ENCODE measurements at regions not wholly inside any gene's neighbourhood (a gene's known extent, or its start where the extent isn't known, plus 50 kb on each side); places are given as distances from the start of the nearest gene placed in this dataset.
"Not testable (repeated sequence)": the region's sequence is repeated elsewhere in the genome, so short reads cannot be mapped to it uniquely, and the experiment has no call there.

GRCh38 chr11:49418877-49419276 is 210.5 kb upstream of the FOLH1 start:
- not testable (repeated sequence) for TF ChIP-seq CTCF (IDR thresholded peaks at IDR 0.05; ENCODE audit: poor library complexity); EZH2 (IDR thresholded peaks at IDR 0.05; ENCODE audit: borderline replicate concordance)
